ENCODE measurements at regions not wholly inside any gene's neighbourhood (a gene's known extent, or its start where the extent isn't known, plus 50 kb on each side); places are given as distances from the start of the nearest gene placed in this dataset.

DNA sequence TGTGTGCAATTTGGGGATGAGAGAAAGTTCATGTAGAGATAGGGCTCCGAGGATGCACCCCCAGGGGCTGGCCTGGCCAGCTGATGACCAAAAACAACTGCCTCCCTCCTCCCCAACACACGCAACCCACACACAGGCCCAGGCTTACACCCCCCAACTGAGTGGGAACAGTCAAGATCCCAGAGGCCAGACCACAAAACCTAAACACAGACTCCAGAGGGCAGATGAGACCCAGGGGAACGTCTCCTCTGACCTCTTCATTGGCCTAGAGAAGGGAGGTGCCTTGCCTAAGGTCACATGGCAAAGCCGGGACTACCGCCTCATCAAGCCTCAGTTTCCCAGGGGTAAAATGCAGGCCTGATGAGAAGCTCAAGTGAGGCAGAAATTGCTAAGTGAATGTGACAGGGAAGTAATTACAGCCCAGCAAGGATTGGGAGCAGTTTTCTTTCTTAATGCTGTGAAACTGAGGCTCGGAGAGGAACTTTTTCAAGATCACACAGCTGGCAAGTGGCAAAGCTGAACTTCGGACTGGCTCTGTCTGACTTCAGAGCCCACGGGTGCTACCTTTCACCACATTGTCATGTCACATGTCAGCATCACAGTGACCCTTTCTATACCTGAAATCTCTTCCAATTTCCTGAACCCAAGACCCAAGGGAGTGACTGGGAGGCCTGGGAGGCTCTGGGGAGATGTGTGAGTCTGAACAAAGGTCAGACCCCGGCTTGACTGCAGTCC lies 69.9 kb upstream of the WNT11 start:
- TF ChIP-seq, protein P1, sequence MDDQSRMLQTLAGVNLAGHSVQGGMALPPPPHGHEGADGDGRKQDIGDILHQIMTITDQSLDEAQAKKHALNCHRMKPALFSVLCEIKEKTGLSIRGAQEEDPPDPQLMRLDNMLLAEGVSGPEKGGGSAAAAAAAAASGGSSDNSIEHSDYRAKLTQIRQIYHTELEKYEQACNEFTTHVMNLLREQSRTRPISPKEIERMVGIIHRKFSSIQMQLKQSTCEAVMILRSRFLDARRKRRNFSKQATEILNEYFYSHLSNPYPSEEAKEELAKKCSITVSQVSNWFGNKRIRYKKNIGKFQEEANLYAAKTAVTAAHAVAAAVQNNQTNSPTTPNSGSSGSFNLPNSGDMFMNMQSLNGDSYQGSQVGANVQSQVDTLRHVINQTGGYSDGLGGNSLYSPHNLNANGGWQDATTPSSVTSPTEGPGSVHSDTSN (IDR thresholded peaks at IDR 0.05), result no peak
- TF ChIP-seq, protein P2, sequence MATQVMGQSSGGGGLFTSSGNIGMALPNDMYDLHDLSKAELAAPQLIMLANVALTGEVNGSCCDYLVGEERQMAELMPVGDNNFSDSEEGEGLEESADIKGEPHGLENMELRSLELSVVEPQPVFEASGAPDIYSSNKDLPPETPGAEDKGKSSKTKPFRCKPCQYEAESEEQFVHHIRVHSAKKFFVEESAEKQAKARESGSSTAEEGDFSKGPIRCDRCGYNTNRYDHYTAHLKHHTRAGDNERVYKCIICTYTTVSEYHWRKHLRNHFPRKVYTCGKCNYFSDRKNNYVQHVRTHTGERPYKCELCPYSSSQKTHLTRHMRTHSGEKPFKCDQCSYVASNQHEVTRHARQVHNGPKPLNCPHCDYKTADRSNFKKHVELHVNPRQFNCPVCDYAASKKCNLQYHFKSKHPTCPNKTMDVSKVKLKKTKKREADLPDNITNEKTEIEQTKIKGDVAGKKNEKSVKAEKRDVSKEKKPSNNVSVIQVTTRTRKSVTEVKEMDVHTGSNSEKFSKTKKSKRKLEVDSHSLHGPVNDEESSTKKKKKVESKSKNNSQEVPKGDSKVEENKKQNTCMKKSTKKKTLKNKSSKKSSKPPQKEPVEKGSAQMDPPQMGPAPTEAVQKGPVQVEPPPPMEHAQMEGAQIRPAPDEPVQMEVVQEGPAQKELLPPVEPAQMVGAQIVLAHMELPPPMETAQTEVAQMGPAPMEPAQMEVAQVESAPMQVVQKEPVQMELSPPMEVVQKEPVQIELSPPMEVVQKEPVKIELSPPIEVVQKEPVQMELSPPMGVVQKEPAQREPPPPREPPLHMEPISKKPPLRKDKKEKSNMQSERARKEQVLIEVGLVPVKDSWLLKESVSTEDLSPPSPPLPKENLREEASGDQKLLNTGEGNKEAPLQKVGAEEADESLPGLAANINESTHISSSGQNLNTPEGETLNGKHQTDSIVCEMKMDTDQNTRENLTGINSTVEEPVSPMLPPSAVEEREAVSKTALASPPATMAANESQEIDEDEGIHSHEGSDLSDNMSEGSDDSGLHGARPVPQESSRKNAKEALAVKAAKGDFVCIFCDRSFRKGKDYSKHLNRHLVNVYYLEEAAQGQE (IDR thresholded peaks at IDR 0.05), result no peak
- TF ChIP-seq CEBPB (IDR thresholded peaks at IDR 0.05) (no peak), CHD4 (IDR thresholded peaks at IDR 0.05; ENCODE audit: borderline replicate concordance) (no peak), POLR2AphosphoS2 (conservative IDR thresholded peaks at IDR 0.05; ENCODE audit: low read length) (no peak), CBX2 (IDR thresholded peaks at IDR 0.05; ENCODE audit: borderline replicate concordance, low read depth) (no peak), MAX (IDR thresholded peaks at IDR 0.05) (no peak), JUN (IDR thresholded peaks at IDR 0.05) (no peak), ZNF302 (CRISPR knock-in tag; IDR thresholded peaks at IDR 0.05) (no peak), MAZ (IDR thresholded peaks at IDR 0.05; ENCODE audit: borderline replicate concordance, low read depth, low read length) (no peak), POLR2A (IDR thresholded peaks at IDR 0.05; ENCODE audit: low read length) (no peak)
- TF ChIP-seq, protein P3, sequence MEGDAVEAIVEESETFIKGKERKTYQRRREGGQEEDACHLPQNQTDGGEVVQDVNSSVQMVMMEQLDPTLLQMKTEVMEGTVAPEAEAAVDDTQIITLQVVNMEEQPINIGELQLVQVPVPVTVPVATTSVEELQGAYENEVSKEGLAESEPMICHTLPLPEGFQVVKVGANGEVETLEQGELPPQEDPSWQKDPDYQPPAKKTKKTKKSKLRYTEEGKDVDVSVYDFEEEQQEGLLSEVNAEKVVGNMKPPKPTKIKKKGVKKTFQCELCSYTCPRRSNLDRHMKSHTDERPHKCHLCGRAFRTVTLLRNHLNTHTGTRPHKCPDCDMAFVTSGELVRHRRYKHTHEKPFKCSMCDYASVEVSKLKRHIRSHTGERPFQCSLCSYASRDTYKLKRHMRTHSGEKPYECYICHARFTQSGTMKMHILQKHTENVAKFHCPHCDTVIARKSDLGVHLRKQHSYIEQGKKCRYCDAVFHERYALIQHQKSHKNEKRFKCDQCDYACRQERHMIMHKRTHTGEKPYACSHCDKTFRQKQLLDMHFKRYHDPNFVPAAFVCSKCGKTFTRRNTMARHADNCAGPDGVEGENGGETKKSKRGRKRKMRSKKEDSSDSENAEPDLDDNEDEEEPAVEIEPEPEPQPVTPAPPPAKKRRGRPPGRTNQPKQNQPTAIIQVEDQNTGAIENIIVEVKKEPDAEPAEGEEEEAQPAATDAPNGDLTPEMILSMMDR (IDR thresholded peaks at IDR 0.05), result no peak

Measured in A549 (cell line).